OCI-LY1 (cell line): ENCODE measurements at regions not wholly inside any gene's neighbourhood (a gene's known extent, or its start where the extent isn't known, plus 50 kb on each side); places are given as distances from the start of the nearest gene placed in this dataset.

Source experiments
- CTCF ChIP-seq: fragments of 200-600 bp; sonication (generic), shearing (Covaris generic); IDR thresholded peaks from 2 replicates; pipeline ENCODE4 v1.5.1; 2017; ENCODE audit warnings: mild to moderate bottlenecking, antibody characterized with exemption, low read length, moderate library complexity, mixed read lengths
- EZH2 ChIP-seq: fragments of 200-600 bp; sonication (generic), shearing (Covaris generic); IDR thresholded peaks from 2 replicates; pipeline ENCODE4 v1.8.0; 2017; ENCODE audit warnings: borderline replicate concordance, mixed run types, mild to moderate bottlenecking, antibody characterized with exemption, low read length, moderate library complexity, mixed read lengths

GRCh38 chr7:22598318-22598920 lies 98.4 kb upstream of the STEAP1B start:
- TF ChIP-seq CTCF = no peak
- no peak for TF ChIP-seq EZH2
